ENCODE measurements at regions not wholly inside any gene's neighbourhood (a gene's known extent, or its start where the extent isn't known, plus 50 kb on each side); places are given as distances from the start of the nearest gene placed in this dataset.

GRCh38 chr14:32259368-32260013, 56.4 kb upstream of the RNU6-8 start (continued):
- no peak for TF ChIP-seq ZNF18 (tag by site-specific recombination; IDR thresholded peaks at IDR 0.05)
- TF ChIP-seq, protein P1, sequence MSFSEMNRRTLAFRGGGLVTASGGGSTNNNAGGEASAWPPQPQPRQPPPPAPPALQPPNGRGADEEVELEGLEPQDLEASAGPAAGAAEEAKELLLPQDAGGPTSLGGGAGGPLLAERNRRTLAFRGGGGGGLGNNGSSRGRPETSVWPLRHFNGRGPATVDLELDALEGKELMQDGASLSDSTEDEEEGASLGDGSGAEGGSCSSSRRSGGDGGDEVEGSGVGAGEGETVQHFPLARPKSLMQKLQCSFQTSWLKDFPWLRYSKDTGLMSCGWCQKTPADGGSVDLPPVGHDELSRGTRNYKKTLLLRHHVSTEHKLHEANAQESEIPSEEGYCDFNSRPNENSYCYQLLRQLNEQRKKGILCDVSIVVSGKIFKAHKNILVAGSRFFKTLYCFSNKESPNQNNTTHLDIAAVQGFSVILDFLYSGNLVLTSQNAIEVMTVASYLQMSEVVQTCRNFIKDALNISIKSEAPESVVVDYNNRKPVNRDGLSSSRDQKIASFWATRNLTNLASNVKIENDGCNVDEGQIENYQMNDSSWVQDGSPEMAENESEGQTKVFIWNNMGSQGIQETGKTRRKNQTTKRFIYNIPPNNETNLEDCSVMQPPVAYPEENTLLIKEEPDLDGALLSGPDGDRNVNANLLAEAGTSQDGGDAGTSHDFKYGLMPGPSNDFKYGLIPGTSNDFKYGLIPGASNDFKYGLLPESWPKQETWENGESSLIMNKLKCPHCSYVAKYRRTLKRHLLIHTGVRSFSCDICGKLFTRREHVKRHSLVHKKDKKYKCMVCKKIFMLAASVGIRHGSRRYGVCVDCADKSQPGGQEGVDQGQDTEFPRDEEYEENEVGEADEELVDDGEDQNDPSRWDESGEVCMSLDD (tag by site-specific recombination; IDR thresholded peaks at IDR 0.05) = no peak
- TF ChIP-seq ZNF37A (tag by site-specific recombination; IDR thresholded peaks at IDR 0.05) = 0 out of 2 replicates have a peak, but pooled peaks have one; percentile 19
- no peak for TF ChIP-seq ZNF292 (tag by site-specific recombination; IDR thresholded peaks at IDR 0.05; ENCODE audit: borderline replicate concordance, low read depth)
- TF ChIP-seq SP7 (tag by site-specific recombination; IDR thresholded peaks at IDR 0.05) = 0 out of 2 replicates have a peak, but pooled peaks have one; percentile 27
- TF ChIP-seq, protein P2, sequence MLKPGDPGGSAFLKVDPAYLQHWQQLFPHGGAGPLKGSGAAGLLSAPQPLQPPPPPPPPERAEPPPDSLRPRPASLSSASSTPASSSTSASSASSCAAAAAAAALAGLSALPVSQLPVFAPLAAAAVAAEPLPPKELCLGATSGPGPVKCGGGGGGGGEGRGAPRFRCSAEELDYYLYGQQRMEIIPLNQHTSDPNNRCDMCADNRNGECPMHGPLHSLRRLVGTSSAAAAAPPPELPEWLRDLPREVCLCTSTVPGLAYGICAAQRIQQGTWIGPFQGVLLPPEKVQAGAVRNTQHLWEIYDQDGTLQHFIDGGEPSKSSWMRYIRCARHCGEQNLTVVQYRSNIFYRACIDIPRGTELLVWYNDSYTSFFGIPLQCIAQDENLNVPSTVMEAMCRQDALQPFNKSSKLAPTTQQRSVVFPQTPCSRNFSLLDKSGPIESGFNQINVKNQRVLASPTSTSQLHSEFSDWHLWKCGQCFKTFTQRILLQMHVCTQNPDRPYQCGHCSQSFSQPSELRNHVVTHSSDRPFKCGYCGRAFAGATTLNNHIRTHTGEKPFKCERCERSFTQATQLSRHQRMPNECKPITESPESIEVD (tag by site-specific recombination; IDR thresholded peaks at IDR 0.05) = peak; percentile 54; the same call in 1 of the 2 replicates
- TF ChIP-seq ZNF561 (tag by site-specific recombination; IDR thresholded peaks at IDR 0.05; ENCODE audit: borderline replicate concordance) = 0 out of 2 replicates have a peak, but pooled peaks have one; percentile 29

DNA sequence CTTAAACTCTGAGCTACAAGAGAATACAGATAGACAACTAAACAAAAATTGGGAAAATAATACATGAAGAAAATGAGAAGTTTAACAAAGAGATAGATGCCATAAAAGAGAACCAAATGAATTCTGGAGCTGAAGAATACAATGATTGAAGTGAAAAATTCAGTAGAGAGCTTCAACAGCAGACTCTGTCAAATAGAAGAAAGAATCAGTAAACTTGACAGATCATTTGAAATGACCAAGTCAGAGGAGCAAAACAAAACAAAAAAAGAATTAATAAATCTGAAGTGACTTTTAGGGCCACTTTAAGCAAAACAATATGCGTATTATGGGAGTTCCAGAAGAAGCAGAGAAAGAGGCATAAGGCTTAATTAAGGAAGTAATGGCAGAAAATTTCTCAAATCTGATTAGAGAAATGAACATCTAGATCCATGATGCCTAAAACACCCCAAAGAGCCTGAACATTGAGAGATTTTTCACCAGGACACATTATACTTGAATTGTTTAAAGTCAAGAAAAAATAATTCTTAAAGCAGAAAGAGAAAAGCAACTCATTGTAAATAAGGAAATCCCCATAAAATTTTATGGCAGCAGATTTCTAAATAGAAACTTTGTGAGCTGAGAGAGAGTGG, 61.0 kb upstream of the RNU6-8 start:
- Histone ChIP-seq H3K27ac (ENCODE audit: extremely low read depth, low read depth, low read length) (no peak overlapping the region), H3K36me3 (ENCODE audit: control insufficient read depth in 2 of 2, insufficient read depth in 1 of 2, low read length in 2 of 2) (no peaks in the 10 kb centered on the region), H3K4me1 (ENCODE audit: control insufficient read depth, insufficient read depth, low read length) (peaks cover 4% of the 10 kb centered on the region; the same call in 1 of the 2 replicates), H3K4me3 (ENCODE audit: low read depth, low read length) (no peak overlapping the region), H3K9me3 (ENCODE audit: control insufficient read depth, insufficient read depth, low read depth, low read length) (no peaks in the 10 kb centered on the region; the same call in 1 of the 2 replicates)
- POLR2A ChIA-PET = no interaction called here
- TF ChIP-seq SP2 (tag by site-specific recombination; IDR thresholded peaks at IDR 0.05) = no peak
- peak; percentile 94 for TF ChIP-seq SETDB1 (IDR thresholded peaks at IDR 0.05; ENCODE audit: insufficient read length, low read length)
- TF ChIP-seq ZNF596 (tag by site-specific recombination; IDR thresholded peaks at IDR 0.05) = no peak
- TF ChIP-seq, protein P3, sequence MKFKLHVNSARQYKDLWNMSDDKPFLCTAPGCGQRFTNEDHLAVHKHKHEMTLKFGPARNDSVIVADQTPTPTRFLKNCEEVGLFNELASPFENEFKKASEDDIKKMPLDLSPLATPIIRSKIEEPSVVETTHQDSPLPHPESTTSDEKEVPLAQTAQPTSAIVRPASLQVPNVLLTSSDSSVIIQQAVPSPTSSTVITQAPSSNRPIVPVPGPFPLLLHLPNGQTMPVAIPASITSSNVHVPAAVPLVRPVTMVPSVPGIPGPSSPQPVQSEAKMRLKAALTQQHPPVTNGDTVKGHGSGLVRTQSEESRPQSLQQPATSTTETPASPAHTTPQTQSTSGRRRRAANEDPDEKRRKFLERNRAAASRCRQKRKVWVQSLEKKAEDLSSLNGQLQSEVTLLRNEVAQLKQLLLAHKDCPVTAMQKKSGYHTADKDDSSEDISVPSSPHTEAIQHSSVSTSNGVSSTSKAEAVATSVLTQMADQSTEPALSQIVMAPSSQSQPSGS (tag by site-specific recombination; IDR thresholded peaks at IDR 0.05; ENCODE audit: low read depth) = no peak
- CTCF ChIA-PET = interaction anchor here (1.4 kb wide), 1 partner anchor 9 kb away, joined by 4 read pairs; no protein-coding TSS in a partner anchor

GRCh38 chr14:32265584-32265983, 62.5 kb upstream of the RNU6-8 start:
- no peak overlapping the region for H3K27ac ChIP-seq (ENCODE audit: extremely low read depth, low read depth, low read length)
- ChIA-PET CTCF (interaction anchor here (0.6 kb wide), 1 partner anchor 210 kb away, joined by 3 read pairs; no protein-coding TSS in a partner anchor), POLR2A (no interaction called here)
- no peaks in the 10 kb centered on the region for H3K4me1 ChIP-seq (ENCODE audit: control insufficient read depth, insufficient read depth, low read length)
- no peaks in the 10 kb centered on the region for H3K36me3 ChIP-seq (ENCODE audit: control insufficient read depth in 2 of 2, insufficient read depth in 1 of 2, low read length in 2 of 2)
- H3K4me3 ChIP-seq (ENCODE audit: low read depth, low read length) = no peak overlapping the region
- no peaks in the 10 kb centered on the region; the same call in 1 of the 2 replicates for H3K9me3 ChIP-seq (ENCODE audit: control insufficient read depth, insufficient read depth, low read depth, low read length)
- TF ChIP-seq ZNF544 (tag by site-specific recombination; IDR thresholded peaks at IDR 0.05) = no peak
- TF ChIP-seq ZNF610 (tag by site-specific recombination; IDR thresholded peaks at IDR 0.05; ENCODE audit: borderline replicate concordance) = no peak
- TF ChIP-seq, protein P4, sequence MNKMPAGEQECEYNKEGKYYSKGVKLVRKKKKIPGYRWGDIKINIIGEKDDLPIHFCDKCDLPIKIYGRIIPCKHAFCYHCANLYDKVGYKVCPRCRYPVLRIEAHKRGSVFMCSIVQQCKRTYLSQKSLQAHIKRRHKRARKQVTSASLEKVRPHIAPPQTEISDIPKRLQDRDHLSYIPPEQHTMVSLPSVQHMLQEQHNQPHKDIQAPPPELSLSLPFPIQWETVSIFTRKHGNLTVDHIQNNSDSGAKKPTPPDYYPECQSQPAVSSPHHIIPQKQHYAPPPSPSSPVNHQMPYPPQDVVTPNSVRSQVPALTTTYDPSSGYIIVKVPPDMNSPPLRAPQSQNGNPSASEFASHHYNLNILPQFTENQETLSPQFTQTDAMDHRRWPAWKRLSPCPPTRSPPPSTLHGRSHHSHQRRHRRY (tag by site-specific recombination; IDR thresholded peaks at IDR 0.05) = no peak
- TF ChIP-seq YY2 (tag by site-specific recombination; IDR thresholded peaks at IDR 0.05) = no peak
- TF ChIP-seq MYNN (tag by site-specific recombination; IDR thresholded peaks at IDR 0.05; ENCODE audit: borderline replicate concordance) = no peak
- TF ChIP-seq, protein P5, sequence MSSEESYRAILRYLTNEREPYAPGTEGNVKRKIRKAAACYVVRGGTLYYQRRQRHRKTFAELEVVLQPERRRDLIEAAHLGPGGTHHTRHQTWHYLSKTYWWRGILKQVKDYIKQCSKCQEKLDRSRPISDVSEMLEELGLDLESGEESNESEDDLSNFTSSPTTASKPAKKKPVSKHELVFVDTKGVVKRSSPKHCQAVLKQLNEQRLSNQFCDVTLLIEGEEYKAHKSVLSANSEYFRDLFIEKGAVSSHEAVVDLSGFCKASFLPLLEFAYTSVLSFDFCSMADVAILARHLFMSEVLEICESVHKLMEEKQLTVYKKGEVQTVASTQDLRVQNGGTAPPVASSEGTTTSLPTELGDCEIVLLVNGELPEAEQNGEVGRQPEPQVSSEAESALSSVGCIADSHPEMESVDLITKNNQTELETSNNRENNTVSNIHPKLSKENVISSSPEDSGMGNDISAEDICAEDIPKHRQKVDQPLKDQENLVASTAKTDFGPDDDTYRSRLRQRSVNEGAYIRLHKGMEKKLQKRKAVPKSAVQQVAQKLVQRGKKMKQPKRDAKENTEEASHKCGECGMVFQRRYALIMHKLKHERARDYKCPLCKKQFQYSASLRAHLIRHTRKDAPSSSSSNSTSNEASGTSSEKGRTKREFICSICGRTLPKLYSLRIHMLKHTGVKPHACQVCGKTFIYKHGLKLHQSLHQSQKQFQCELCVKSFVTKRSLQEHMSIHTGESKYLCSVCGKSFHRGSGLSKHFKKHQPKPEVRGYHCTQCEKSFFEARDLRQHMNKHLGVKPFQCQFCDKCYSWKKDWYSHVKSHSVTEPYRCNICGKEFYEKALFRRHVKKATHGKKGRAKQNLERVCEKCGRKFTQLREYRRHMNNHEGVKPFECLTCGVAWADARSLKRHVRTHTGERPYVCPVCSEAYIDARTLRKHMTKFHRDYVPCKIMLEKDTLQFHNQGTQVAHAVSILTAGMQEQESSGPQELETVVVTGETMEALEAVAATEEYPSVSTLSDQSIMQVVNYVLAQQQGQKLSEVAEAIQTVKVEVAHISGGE (tag by site-specific recombination; conservative IDR thresholded peaks at IDR 0.05; ENCODE audit: low read depth) = no peak

Data from HEK293 (cell line).